ENCODE measurements at regions not wholly inside any gene's neighbourhood (a gene's known extent, or its start where the extent isn't known, plus 50 kb on each side); places are given as distances from the start of the nearest gene placed in this dataset.

DNA sequence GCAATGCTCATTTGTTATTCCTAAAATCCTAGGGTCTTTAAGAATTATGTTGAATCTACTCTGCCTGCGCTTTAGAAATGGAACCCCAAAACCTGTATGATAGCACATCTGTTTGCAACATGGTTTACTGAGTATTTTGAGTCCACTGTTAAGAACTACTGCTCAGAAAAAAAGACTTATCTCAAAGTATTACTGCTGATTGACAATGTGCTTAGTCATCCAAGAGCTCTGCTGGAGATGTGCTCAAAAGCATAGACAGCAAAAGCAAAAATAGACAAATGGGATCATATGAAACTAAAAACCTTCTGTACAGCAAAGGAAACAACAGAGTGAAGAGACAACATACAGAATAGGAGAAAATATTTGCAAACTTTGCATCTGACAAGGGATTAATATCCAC is 107.0 kb downstream of the CTH start:
- no peak overlapping the region for H3K27ac ChIP-seq (ENCODE audit: extremely low read depth, low read depth, low read length)
- no peak overlapping the region for H3K4me2 ChIP-seq (ENCODE audit: insufficient read depth, low read length)
- no peaks in the 10 kb centered on the region for H3K9me1 ChIP-seq (ENCODE audit: control insufficient read depth, insufficient read depth, low read length)
- no peaks in the 10 kb centered on the region for H3K9me3 ChIP-seq (replicated peaks; ENCODE audit: control insufficient read depth, insufficient read depth, low read depth, low read length)
- peak; percentile 74 for ATAC-seq
- H2AFZ ChIP-seq (ENCODE audit: low read depth, low read length): peak overlapping the region; percentile 72
- in situ Hi-C loops (cut with MboI) (no loop called here), intact Hi-C loops (cut with micrococcal nuclease) (loop anchor here (10.0 kb wide), 1 partner anchor 263 kb away; no protein-coding TSS in a partner anchor)
- CTCF ChIA-PET (ENCODE audit: low intra/inter-chr PET ratio): no interaction called here
- peak; percentile 44 for FAIRE-seq
- no peaks in the 10 kb centered on the region for H3K27me3 ChIP-seq (ENCODE audit: control insufficient read depth in 2 of 2, insufficient read depth in 2 of 2, low read length in 2 of 2)
- POLR2A ChIA-PET: interaction anchor here (0.6 kb wide), 1 partner anchor 58 kb away, joined by 3 read pairs; no protein-coding TSS in a partner anchor
- H3K36me3 ChIP-seq (ENCODE audit: control insufficient read depth, insufficient read depth, low read length): no peaks in the 10 kb centered on the region
- no TSS peak for BruUV-seq (replicated peaks)
- H4K20me1 ChIP-seq (replicated peaks; ENCODE audit: control insufficient read depth, insufficient read depth, low read length): no peaks in the 10 kb centered on the region
- H3K4me3 ChIP-seq: no peak overlapping the region
- WGBS (ENCODE audit: insufficient coverage, low coverage, missing lambda C conversion rate): 40% methylated on average over 1 of the region's 1 CpG
- peaks cover 0 to 3% of the 10 kb centered on the region in 2 experiments; a peak in 2 of 5 replicates for H3K4me1 ChIP-seq (replicated peaks in 1 of 2; ENCODE audit: control insufficient read depth in 2 of 2, insufficient read depth in 2 of 2, low read length in 2 of 2)
- no peak overlapping the region for H3K9ac ChIP-seq (ENCODE audit: insufficient read depth in 1 of 2, low read depth in 2 of 2, low read length in 2 of 2)
- H3K79me2 ChIP-seq (ENCODE audit: control insufficient read depth, insufficient read depth, low read length): no peaks in the 10 kb centered on the region
- DNase-seq (ENCODE audit: extremely low read depth in 1 of 4, low spot score in 3 of 4): peak in 1 of 4 experiments; percentile 49
- TF ChIP-seq FOSL1 (tag; conservative IDR thresholded peaks at IDR 0.05): peak; percentile 18; the same call in 1 of the 2 replicates
- TF ChIP-seq SMARCA4 (IDR thresholded peaks at IDR 0.05): peak; percentile 43; the same call in 1 of the 2 replicates
- peak; percentile 76 for TF ChIP-seq MEIS2 (IDR thresholded peaks at IDR 0.05; ENCODE audit: partially characterized antibody)
- peak; percentile 55; the same call in 1 of the 2 replicates for TF ChIP-seq BACH1 (tag; IDR thresholded peaks at IDR 0.05)
- TF ChIP-seq NFE2 (IDR thresholded peaks at IDR 0.05; ENCODE audit: low read depth): peak; percentile 83
- TF ChIP-seq, protein P1, sequence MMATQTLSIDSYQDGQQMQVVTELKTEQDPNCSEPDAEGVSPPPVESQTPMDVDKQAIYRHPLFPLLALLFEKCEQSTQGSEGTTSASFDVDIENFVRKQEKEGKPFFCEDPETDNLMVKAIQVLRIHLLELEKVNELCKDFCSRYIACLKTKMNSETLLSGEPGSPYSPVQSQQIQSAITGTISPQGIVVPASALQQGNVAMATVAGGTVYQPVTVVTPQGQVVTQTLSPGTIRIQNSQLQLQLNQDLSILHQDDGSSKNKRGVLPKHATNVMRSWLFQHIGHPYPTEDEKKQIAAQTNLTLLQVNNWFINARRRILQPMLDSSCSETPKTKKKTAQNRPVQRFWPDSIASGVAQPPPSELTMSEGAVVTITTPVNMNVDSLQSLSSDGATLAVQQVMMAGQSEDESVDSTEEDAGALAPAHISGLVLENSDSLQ (IDR thresholded peaks at IDR 0.05): peak; percentile 47
- TF ChIP-seq ZNF316 (IDR thresholded peaks at IDR 0.05): peak; percentile 94
- TF ChIP-seq SMC3 (conservative IDR thresholded peaks at IDR 0.05; ENCODE audit: insufficient read depth, low read depth, low read length): no peak
- no peak for TF ChIP-seq NFYB (IDR thresholded peaks at IDR 0.05; ENCODE audit: extremely low read depth, insufficient read length)
- TF ChIP-seq BRCA1 (IDR thresholded peaks at IDR 0.05): no peak
- no peak for TF ChIP-seq BRCA1 (CRISPR knock-in tag; IDR thresholded peaks at IDR 0.05)
- TF ChIP-seq PPARD (CRISPR knock-in tag; IDR thresholded peaks at IDR 0.05): no peak
- no peak for TF ChIP-seq ESRRA (IDR thresholded peaks at IDR 0.05; ENCODE audit: borderline replicate concordance, low read depth)
- TF ChIP-seq, protein P2, sequence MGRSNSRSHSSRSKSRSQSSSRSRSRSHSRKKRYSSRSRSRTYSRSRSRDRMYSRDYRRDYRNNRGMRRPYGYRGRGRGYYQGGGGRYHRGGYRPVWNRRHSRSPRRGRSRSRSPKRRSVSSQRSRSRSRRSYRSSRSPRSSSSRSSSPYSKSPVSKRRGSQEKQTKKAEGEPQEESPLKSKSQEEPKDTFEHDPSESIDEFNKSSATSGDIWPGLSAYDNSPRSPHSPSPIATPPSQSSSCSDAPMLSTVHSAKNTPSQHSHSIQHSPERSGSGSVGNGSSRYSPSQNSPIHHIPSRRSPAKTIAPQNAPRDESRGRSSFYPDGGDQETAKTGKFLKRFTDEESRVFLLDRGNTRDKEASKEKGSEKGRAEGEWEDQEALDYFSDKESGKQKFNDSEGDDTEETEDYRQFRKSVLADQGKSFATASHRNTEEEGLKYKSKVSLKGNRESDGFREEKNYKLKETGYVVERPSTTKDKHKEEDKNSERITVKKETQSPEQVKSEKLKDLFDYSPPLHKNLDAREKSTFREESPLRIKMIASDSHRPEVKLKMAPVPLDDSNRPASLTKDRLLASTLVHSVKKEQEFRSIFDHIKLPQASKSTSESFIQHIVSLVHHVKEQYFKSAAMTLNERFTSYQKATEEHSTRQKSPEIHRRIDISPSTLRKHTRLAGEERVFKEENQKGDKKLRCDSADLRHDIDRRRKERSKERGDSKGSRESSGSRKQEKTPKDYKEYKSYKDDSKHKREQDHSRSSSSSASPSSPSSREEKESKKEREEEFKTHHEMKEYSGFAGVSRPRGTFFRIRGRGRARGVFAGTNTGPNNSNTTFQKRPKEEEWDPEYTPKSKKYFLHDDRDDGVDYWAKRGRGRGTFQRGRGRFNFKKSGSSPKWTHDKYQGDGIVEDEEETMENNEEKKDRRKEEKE (IDR thresholded peaks at IDR 0.05; ENCODE audit: borderline replicate concordance in 1 of 2, control insufficient read depth in 1 of 2, low read depth in 2 of 2, low read length in 1 of 2): no peak
- peak; percentile 13; the same call in 1 of the 2 replicates for TF ChIP-seq CBFA2T3 (IDR thresholded peaks at IDR 0.05)
- TF ChIP-seq JUN (IDR thresholded peaks at IDR 0.05; ENCODE audit: borderline replicate concordance, low read depth, low read length): no peak
- TF ChIP-seq JUN (CRISPR knock-in tag; IDR thresholded peaks at IDR 0.05; ENCODE audit: borderline replicate concordance): no peak
- peak; percentile 49; the same call in 1 of the 2 replicates for TF ChIP-seq DPF2 (IDR thresholded peaks at IDR 0.05)
- TF ChIP-seq DACH1 (IDR thresholded peaks at IDR 0.05; ENCODE audit: partially characterized antibody): peak; percentile 25
- no peak for TF ChIP-seq DNMT1 (IDR thresholded peaks at IDR 0.05)
- TF ChIP-seq C11orf30 (IDR thresholded peaks at IDR 0.05; ENCODE audit: low read depth): peak; percentile 85
- TF ChIP-seq RAD51 (IDR thresholded peaks at IDR 0.05; ENCODE audit: borderline replicate concordance, low read depth): no peak
- TF ChIP-seq ZNF384 (IDR thresholded peaks at IDR 0.05; ENCODE audit: low read depth, low read length): peak; percentile 33; the same call in 1 of the 2 replicates

Measured in K562 (cell line).